Endothelial cell of hepatic sinusoid (primary cell): ENCODE measurements at regions not wholly inside any gene's neighbourhood (a gene's known extent, or its start where the extent isn't known, plus 50 kb on each side); places are given as distances from the start of the nearest gene placed in this dataset.

Source experiments
- in situ Hi-C: cut with HindIII; loops from 2 replicates; pipeline ENCODE4 v1.10.0; 2017; ENCODE audit warnings: low sequenced_read_pairs

DNA sequence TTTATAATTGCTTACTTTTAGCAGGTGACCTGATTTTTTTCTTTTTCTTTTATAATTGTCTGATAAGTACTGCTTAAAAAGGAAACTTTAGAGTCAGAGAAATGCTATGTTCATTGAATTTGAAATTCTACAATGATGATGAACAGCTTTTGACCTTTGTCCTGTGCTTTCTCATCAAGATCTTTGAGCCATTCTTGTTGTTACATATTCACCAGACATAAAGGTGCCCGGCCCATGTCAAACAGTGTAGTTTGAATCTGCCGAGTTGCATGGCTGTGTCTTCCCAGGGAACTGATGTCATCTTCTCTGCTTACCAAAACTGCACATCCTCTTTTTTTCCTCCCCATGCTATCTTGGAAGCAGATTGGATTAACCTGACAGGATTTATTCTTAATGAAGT, 163.6 kb downstream of the LRRC70 start:
- in situ Hi-C loops, result no loop called here

DNA sequence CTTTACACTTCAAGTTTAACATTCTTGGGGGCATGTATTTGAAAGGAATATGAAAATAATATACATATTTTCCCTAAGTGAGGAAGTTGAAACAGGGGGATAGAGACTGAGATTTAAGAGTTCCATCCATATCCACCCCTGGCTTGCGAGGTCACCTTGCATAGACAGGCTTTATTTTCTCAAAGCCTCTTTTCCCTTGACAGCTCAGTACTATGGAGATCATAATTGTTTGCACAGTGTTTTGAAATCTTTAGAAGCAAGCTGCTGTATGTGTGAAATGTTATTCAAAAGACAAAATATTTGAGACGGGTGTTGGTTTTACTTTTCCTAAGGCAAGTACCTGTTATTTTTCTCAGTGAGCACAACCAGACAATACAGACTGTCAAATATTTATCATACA, 163.1 kb downstream of the LRRC70 start:
- in situ Hi-C loops, result no loop called here

DNA sequence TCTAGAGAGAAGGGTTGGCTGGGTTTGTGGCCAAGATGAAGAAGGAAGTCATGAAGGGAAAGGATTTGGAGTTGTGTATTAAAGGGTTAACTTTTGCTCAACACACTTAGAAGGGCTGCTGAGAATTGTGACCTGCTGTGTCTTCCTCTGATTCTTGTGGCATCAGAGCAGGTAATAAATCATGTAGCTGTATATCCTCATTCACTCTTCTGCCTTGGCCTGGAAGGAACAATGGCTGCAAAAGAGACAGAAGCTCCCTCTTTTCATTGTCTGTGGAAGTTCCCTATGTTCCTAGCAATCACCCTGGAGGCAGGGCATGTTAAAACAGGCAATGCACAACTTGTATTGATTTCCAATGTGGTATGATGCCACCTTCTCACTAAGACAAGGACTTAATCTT, 159.1 kb downstream of the LRRC70 start:
- in situ Hi-C loops, result no loop called here

DNA sequence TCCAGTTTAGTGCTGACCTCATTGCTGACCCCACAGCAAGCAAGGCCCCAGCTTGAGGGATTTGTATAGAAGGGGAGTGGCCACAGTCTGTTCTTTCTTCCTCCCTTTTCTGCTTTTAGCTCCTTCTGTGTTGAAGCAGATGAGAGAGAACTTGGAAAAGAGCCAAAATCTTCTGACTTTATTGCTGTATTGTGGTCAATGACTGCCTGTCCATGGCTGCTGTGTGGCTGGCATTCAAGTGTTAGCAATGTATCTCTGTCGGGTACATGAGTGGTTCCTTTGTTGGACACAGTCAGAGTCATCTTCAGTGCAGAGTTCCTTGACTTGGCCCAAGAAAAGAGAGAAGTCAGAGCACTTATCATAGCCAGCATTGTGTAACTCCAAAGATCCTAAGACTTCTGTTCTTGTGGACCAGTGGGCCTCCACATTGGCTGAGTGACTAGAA, 154.1 kb downstream of the LRRC70 start:
- in situ Hi-C loops, result no loop called here

DNA sequence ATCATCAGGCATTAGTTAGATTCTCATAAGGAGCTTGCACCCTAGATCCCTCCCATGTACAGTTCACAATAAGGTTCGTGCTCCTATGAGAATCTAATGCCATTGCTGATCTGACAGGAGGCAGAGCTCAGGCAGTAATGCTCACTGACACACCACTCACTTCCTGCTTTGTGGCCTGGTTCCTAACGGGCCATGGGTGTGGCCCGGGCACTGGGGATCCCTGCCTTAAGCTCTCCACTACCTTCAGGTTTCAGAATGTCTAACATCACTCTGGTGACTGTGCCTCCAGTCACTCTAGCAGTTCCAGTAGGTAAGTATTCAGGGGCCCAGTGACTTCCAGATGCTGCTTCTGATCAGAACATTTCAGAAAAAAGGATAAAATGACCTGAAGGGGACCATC, 152.4 kb downstream of the LRRC70 start:
- in situ Hi-C loops, result no loop called here

DNA sequence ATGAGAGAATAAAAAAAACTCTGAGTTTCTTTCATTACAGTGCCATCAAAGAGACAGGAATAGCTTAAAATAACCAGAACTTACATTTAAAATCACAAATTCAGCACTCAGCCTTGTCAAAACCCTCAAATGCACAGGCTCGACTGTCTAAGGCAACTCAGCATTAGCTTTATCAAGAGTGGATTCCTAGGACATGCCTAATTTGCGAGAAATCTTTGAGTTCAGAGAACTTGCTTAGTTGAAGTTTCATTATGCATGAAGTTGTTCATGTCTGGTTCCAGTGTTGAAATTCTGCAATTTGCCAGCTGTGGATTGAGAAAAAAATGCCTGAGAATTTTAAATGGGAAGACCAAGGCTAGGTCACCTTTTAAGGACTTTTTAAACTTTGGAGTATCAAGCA, 151.1 kb downstream of the LRRC70 start:
- in situ Hi-C loops, result no loop called here

DNA sequence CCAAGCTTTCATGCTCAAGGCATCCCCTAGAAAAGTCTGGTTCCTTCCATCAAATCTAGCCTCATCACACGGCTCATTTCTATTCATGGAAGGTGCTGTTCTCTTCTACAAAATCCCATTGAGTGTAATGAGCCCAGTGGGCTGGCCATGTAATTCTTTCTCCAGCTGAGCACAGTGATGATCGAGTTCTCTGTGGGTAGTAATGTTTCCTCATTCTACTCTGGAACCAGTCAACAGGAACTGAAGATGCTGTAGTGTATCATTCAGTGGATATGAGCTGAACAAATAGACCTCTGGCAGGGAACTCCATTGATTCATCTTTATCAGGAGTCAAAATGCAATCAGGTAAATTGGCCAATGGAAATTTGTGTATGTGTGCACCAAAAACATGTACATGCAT, 149.2 kb downstream of the LRRC70 start:
- in situ Hi-C loops, result no loop called here

DNA sequence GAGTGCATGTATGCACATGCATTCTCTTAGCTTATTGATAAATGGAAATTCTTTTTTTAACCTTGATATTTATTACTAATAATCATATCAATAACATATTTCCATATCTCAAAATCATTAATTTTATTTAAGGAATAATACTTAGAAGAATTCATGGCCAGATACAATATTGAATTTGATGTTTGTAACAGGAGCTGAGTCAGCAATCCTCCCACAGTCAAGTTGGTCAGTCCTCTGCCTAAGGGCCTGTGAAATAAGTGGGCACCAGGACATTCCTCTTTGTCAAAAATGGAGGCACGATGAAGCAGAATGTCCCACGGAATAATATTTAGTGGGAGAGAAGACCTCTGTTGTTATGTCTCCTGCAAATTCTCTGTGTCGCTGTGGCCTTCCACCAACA, 148.6 kb downstream of the LRRC70 start:
- in situ Hi-C loops, result no loop called here

DNA sequence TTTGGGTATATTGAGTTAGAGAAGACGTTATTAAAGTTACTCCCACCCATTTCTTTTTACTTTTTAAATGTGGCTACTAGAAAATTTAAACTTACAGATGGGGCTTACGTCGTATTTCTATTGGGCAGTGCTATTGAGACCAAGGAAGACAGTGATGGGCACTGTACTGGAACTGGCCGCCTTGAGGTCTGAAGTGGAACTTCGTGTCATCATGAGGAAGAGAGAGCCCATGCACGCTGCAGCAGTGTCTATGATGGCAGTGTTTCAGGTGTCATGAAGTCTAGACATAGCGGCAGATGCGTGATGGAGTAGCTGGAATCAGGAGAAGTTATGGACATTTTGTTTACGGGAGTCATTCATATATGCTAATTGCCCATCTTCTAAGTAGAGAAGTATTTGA, 143.7 kb downstream of the LRRC70 start:
- in situ Hi-C loops, result no loop called here

DNA sequence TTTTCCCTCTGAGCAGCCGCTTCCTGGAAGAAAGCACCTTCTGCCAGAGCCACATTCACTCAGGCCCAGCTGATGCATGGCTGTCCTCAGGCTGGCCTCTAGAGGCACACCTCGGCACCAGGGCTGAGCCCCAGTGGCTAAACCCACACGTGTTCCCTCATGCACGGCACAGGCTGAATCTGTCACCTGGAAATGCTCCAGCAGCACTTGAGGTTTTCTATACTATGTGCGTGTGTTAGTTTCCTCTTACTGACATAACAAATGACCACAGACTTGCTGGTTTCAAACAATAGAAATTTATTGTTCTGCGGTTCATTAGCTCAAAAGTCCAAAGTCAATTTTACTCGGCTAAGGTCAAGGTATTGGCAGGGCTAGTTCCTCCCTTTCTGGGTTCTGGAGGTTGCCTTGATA, 141.4 kb downstream of the LRRC70 start:
- in situ Hi-C loops, result no loop called here

DNA sequence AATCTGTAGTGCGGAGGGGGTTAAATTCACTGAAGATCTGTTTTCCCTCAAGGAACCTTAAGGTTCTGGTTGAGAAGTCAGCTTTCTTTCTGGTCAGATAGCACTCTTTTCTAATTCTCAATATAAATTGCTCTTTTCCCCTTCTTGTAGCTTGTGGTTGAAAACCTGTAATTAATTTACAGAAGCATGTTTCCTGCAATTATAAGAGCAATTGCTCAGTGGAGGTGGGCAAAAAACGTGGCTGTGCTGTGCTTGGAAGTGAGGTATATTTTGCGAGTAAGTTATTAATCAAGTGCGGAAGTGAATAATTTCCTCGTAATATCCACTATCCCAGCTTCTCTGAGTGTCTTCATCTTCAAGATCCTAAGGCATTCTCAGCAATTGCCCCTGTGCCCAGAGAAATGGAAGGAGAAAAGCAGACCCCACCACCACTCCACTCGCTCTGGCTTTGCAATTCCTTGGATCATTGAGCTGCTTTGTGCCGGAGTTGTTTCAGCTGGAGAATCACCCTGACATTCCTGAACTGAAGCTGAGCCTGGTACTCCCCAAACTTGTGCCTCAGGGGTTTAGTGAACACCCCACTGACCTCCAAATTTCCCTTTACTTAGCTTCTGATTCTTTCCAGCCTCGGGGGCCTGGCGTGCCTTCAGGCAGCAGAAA, 140.6 kb downstream of the LRRC70 start:
- in situ Hi-C loops, result no loop called here

DNA sequence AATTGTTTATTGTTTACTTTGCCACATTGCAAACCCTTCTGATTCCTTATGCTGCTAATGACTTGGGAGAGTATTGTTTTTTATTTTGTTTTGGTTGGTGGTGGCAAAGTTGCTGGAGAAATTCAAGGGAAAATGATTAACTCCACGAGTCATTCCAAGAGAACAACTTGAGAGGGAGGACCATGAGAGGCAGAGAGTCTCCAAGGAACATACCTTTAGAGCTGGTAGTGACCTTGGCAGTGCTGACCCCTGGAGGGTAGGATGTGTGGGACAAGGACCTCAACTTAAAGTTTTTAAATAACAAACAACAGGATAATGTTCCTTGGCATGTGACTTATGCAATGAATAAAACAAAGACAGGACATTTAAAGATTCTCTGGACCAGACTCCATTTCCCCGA, 139.7 kb downstream of the LRRC70 start:
- in situ Hi-C loops, result no loop called here

DNA sequence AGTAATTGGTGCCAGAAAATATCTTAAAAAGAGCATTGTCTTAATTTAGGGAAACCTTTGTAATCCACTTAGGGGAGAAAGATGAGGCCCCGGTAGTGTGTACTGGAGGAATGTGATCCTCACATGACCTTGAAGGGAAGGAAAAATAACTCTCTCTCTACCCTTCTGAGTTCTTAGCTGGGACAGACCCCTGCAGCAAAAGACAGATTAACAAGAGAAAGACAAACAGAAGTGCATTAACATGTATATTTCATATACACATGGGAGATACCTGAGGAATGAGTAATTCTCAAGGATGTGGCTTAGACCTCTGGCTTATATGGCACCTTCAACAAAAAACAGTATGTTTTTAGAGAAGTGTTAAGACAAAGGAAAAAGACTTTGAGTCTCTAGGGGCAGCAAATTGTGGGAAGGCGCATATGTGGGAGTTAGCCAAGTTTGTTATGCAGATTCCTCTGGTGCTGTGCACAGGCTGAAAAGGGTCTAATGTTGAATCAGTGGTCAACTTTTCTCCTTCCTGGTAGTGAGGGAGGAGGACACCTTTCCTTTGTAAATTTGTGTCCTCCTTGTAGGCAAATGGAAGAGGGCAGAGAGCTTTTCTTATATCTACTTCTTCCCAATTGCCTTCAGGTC, 138.8 kb downstream of the LRRC70 start:
- in situ Hi-C loops, result no loop called here

DNA sequence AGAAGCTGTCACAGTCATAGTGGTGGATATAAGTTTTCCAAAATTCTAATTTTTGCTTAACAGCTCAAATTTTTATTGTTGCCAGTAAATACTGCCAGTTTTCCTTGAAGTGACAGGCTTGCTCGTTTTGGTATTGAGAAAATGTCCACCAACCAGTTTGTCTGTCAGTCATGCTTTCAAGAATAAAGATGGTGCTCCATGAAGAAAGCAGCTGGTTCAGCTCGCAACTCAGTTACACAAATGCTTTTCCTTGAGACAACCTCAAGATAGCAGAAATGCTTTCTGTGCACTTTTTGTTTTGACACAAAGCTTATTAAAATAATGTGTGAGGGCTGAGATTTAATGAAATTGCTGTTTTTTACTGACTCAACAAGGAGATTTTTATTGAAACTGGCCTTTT, 135.7 kb downstream of the LRRC70 start:
- in situ Hi-C loops, result no loop called here

DNA sequence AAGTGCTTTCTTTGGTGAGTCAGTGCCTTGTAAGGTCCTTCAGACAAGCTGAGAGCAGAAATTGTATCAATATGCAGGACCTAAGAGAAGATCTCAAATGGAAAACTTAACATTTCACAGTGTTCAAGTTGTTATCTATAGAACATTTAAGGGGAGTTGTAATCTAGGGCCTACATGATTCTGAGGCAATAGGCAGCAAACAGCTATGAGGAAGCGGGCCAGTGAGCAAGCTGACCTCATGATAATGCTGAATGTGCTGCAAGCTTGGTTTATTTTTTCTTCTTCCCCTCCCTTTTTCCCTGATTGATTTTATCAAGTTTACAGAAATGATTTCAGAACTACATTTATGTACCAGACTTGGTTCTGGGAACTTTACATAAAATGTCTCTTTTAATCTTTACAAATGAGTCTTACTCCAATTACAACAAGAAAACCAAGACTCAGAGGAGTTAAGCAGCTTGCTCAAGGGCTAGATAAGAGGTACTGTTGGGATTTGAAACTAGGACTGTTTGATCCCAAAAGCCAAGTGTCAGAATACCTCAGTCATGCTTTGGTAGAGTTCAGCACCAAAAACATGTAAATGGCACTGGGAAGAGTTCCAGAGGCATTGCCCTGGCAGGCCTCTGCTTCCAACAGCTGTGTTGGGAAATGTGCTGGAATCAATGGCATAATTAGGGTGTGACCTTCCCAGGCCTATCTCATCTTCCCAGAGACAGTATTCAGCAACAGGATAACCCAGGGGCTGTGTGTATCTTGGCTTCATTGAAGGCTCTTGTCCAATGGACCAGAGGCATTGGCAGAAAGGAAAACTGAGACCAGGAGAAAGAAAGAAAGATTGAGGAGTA, 130.1 kb downstream of the LRRC70 start:
- in situ Hi-C loops, result no loop called here

DNA sequence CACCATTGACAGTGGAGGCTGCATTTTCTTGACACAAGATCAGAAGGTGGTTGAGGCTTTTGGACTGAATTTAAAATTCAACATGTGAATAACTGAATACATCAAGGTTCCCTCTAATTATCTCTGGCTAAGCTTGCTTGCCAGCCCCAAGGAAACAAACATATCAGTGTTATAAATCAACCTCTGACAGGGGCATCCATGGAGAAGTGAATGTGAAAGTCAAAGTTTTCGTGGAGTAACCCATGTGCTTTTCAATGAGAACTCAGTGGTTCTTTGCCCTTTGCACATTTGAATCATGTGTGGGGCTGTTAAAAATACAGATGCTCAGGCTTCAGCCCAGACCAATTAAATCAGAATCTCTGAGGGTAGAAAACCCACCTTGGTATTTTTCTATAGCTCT, 128.9 kb downstream of the LRRC70 start:
- in situ Hi-C loops, result no loop called here

DNA sequence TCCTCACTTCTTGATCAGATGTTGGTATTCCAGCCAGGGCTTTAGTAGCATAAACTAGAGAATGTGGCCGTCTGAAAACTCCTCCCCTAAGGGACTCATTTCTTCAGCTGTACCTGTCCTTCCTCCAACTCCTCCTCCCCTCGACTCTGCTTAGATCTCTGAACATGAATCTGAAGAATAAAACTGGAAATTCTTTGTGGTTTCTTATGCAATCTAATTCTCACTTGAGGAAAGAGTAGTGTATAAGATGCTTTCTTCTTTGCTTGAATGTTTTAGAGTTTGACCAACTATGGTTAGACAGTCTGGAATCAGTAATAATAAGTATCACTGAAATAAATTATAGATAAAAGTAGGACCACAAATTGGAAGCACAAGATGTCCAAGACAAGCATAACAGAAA, 128.5 kb downstream of the LRRC70 start:
- in situ Hi-C loops, result no loop called here

DNA sequence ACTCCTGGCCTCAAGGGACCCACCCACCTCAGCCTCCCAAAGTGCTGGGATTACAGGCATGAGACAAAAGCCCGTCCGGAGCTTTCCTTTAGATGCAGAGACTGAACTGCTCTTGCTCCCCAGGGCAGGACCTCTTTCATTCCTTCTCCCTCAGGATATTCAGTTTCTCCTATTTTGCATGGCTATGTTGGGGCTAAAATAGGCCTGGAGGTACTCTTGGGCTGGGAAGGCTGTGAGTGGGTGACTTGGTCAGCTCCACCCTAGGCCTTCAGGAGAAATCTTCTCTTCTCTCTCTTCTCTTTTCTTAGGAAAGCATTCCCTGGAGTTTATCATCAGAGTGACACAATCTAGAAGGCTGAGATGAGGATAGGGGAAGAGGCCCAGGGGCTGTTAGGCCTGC, 126.4 kb downstream of the LRRC70 start:
- in situ Hi-C loops, result no loop called here

DNA sequence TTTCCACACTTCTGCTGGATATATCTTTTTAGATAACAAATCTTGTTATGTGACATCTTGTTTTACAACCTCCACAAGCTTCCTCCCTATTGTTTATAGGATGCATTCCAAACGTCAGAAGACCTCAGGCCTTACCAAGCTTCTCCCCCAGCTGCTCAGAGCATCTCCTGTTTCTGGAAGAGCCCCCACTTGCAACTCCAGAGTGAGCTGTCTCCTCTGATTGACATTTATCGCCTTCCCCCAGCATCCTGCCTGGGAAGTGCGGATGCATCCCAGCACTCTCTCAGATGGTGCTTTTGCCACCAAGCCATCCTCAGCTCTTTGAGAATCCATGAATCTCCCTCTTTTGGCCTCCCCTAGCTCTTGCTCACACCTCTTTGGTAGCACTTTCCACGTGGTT, 123.5 kb downstream of the LRRC70 start:
- in situ Hi-C loops, result no loop called here

DNA sequence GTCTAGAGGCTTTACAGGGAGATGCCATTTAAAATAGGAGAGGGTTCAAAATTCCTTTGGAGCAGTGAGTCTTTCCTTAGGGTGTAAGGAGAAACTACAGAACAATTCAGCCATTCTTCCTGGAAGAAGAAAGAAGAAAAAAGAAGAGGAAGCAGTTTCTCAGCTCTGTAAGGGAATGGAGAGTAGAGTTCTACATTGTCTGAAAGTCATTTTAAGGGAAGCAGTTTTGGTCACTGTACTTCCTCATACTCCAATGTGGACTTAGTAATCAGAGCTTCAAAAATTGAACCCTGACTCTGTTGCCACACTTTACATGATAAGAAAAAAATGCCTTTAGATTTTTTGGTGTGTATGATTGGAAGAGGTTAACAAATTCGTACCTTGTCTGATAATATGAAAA, 122.4 kb downstream of the LRRC70 start:
- in situ Hi-C loops, result no loop called here

DNA sequence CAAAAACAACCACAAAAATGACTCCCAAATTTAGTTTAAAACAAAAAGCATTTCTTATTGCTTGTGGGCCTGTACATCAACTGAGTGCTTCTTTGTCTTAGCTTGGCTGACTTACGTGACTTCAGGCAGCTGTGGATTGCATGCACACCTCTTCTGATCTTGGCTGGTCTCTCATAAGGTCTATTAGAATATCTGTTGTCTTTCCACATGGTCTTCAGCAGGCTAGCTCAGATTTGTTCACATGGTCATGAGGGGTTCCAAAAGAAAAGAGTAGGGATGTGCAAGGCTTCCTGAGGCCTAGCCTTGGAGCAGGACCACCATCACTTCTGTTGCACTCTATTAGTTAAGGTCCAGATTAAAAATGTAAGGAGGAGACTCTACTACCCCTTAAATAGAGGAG, 120.1 kb downstream of the LRRC70 start:
- in situ Hi-C loops, result loop anchor here (10.0 kb wide), 2 partner anchors 54 to 126 kb away; no protein-coding TSS in a partner anchor

DNA sequence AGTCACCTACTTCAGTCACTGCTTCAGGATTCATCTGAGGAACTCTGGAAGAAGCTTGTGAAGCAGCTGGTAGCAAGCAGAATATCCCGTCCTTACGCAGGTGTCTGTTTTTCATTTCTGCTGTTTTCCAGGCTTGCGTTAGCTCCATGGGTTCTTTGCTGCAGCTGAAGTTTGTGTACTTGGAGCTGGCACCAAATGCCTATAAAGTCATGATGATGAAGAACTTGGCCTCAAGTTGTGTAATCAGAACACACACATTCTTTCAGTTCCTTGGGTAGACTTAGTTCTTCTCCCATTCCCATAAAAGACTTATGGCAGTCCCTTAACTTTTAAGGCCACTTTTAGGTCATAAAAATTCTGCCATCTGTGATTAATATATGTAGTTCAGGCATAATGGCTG, 116.7 kb downstream of the LRRC70 start:
- in situ Hi-C loops, result loop anchor here (10.0 kb wide), 2 partner anchors 50 to 130 kb away; no protein-coding TSS in a partner anchor
